B cell (primary cell): ENCODE measurements at regions not wholly inside any gene's neighbourhood (a gene's known extent, or its start where the extent isn't known, plus 50 kb on each side); places are given as distances from the start of the nearest gene placed in this dataset.
"Not testable (repeated sequence)": the region's sequence is repeated elsewhere in the genome, so short reads cannot be mapped to it uniquely, and the experiment has no call there.

ENCODE experiments used
- ATAC-seq: fragments of 200-7000 bp; cut with Tn5 transposase; one replicate; pipeline ENCODE4 v1.10.0; 2021; ENCODE audit warnings: low read depth, mild to moderate bottlenecking, moderate number of reproducible peaks, moderate library complexity
- CTCF ChIA-PET: fragments of 350-600 bp; sonication (Branson Sonifier 250); formaldehyde crosslinking; loops from one replicate; lab custom pipeline; 2021; ENCODE audit warnings: antibody characterized with exemption, inconsistent platforms; lab: Charles Lee
- POLR2A ChIA-PET: fragments of 350-600 bp; sonication (Branson Sonifier 250); formaldehyde crosslinking; loops from one replicate; lab custom pipeline; 2021; ENCODE audit warnings: antibody characterized with exemption; lab: Charles Lee
- DNase-seq: peaks from one replicate; pipeline ENCODE4 v3.0.0; 2013
- H2AFZ ChIP-seq: 2 replicates; pipeline ENCODE4 v1.6.1; 2012; ENCODE audit warnings: mild to moderate bottlenecking, low read depth, low read length; ENCODE audit not compliant: insufficient read depth, poor library complexity, severe bottlenecking
- H3K27ac ChIP-seq, 2 donors: 1 replicate in 1 of 2; 2 replicates in 1 of 2; pipeline ENCODE4 v1.5.1; 2012 to 2013; ENCODE audit warnings: low read length in 2 of 2, mild to moderate bottlenecking in 2 of 2, moderate library complexity in 1 of 2
- H3K27me3 ChIP-seq, 4 experiments: fragments of 200-600 bp in 1 of 4; sonication (generic) in 1 of 4; replicated peaks in 1 of 4; 1 replicate in 2 of 4; 2 replicates in 2 of 4; pipeline versions ENCODE4 v1.6.1 to v1.7.0; 2013 to 2016; ENCODE audit warnings: low read length in 3 of 4, mild to moderate bottlenecking in 2 of 4, mixed read lengths in 1 of 4, moderate library complexity in 1 of 4; ENCODE audit not compliant: insufficient read depth in 4 of 4, control insufficient read depth in 3 of 4; ENCODE audit errors: control extremely low read depth in 1 of 4
- H3K36me3 ChIP-seq, 2 experiments: replicated peaks in 1 of 2; 1 replicate in 1 of 2; 2 replicates in 1 of 2; pipeline versions ENCODE4 v1.6.1 to v1.7.1; 2013; ENCODE audit warnings: low read length in 1 of 2; ENCODE audit not compliant: insufficient read depth in 2 of 2, control insufficient read depth in 1 of 2; ENCODE audit errors: control extremely low read depth in 1 of 2, extremely low read depth in 1 of 2
- H3K4me1 ChIP-seq, 2 donors: fragments of 200-600 bp in 1 of 2; sonication (generic) in 1 of 2; 1 replicate in 1 of 2; 2 replicates in 1 of 2; pipeline versions ENCODE4 v1.5.1 to v1.6.1; 2013 to 2017; ENCODE audit warnings: low read length in 2 of 2; ENCODE audit not compliant: control insufficient read depth in 2 of 2, insufficient read depth in 2 of 2
- H3K4me2 ChIP-seq: replicated peaks from 2 replicates; pipeline ENCODE3; 2012; ENCODE audit warnings: mild to moderate bottlenecking, low read depth, low read length; ENCODE audit not compliant: poor library complexity, severe bottlenecking
- H3K4me3 ChIP-seq, 5 experiments: fragments of 200-600 bp in 1 of 5; sonication (generic) in 1 of 5; 1 replicate in 3 of 5; 2 replicates in 2 of 5; pipeline versions ENCODE4 v1.5.1 to v1.7.0; 2011 to 2016; ENCODE audit warnings: low read length in 4 of 5, mild to moderate bottlenecking in 4 of 5, low read depth in 2 of 5, control low read depth in 1 of 5, moderate library complexity in 1 of 5; ENCODE audit not compliant: insufficient read depth in 1 of 5; ENCODE audit errors: control extremely low read depth in 1 of 5, extremely low read depth in 1 of 5
- H3K79me2 ChIP-seq: fragments of 200-600 bp; sonication (generic); one replicate; pipeline ENCODE4 v1.6.0; 2016; ENCODE audit warnings: low read length; ENCODE audit not compliant: control insufficient read depth, insufficient read depth
- H3K9ac ChIP-seq: fragments of 200-600 bp; sonication (generic); 2 replicates; pipeline ENCODE4 v1.6.1; 2017; ENCODE audit warnings: mild to moderate bottlenecking, low read length, moderate library complexity
- H3K9me3 ChIP-seq, 3 donors: one replicate each; pipeline versions ENCODE4 v1.6.1 to v1.7.1; 2013; ENCODE audit warnings: low read length in 2 of 3; ENCODE audit not compliant: control insufficient read depth in 2 of 3, insufficient read depth in 1 of 3; ENCODE audit errors: control extremely low read depth in 1 of 3
- H4K20me1 ChIP-seq: 2 replicates; pipeline ENCODE4 v1.6.0; 2012; ENCODE audit warnings: mild to moderate bottlenecking, low read length; ENCODE audit not compliant: insufficient read depth, control insufficient read depth, poor library complexity, severe bottlenecking
- H3K27ac Mint-ChIP-seq: one replicate; pipeline ENCODE4 v1.8.0; 2021; ENCODE audit warnings: mixed read lengths
- H3K27me3 Mint-ChIP-seq: one replicate; pipeline ENCODE4 v1.8.0; 2021; ENCODE audit warnings: mixed read lengths
- H3K4me1 Mint-ChIP-seq: one replicate; pipeline ENCODE4 v1.8.0; 2021; ENCODE audit warnings: mixed read lengths
- H3K4me3 Mint-ChIP-seq: one replicate; pipeline ENCODE4 v1.8.0; 2021; ENCODE audit warnings: mixed read lengths
- H3K9me3 Mint-ChIP-seq: one replicate; pipeline ENCODE4 v1.8.0; 2022; ENCODE audit warnings: mixed read lengths; ENCODE audit not compliant: insufficient read depth
- EZH2 ChIP-seq: IDR thresholded peaks from 2 replicates; pipeline ENCODE4 v1.6.1; 2012; ENCODE audit warnings: borderline replicate concordance, low read depth, mild to moderate bottlenecking, moderate library complexity, low read length; ENCODE audit not compliant: insufficient read depth, poor library complexity, severe bottlenecking
- WGBS: methylation state at CpG from one replicate; pipeline ENCODE4 v1.1.5; 2013; ENCODE audit warnings: missing lambda C conversion rate; ENCODE audit not compliant: insufficient coverage; 5-methylcytosine and 5-hydroxymethylcytosine counted together
- intact Hi-C: fragments of 100-400 bp; cut with micrococcal nuclease; formaldehyde crosslinking; loops from one replicate; pipeline ENCODE4 v1.10.0; 2022
- TF ChIP-seq, protein P1 (sequence below): fragments of 200-600 bp; IDR thresholded peaks from one replicate; pipeline ENCODE4 v1.8.0; 2022; ENCODE audit warnings: antibody characterized with exemption, mild to moderate bottlenecking

GRCh38 chr5:30458681-30459080, 734.8 kb upstream of the CDH6 start:
- no peaks in the 10 kb centered on the region for H3K27me3 Mint-ChIP-seq
- H3K4me1 Mint-ChIP-seq, result no peaks in the 10 kb centered on the region
- Histone ChIP-seq H3K9ac (no peak overlapping the region), H2AFZ (no peak overlapping the region), H3K4me2 (no peak overlapping the region), H3K36me3 (no peaks in the 10 kb centered on the region), H3K4me3 (no peak overlapping the region), H4K20me1 (no peaks in the 10 kb centered on the region), H3K27me3 (no peaks in the 10 kb centered on the region), H3K27ac (no peak overlapping the region), H3K79me2 (no peaks in the 10 kb centered on the region), H3K9me3 (no peaks in the 10 kb centered on the region), H3K4me1 (no peaks in the 10 kb centered on the region)
- H3K4me3 Mint-ChIP-seq, result no peak overlapping the region
- DNase-seq, result no peak
- TF ChIP-seq EZH2, result no peak
- TF ChIP-seq, protein P1, sequence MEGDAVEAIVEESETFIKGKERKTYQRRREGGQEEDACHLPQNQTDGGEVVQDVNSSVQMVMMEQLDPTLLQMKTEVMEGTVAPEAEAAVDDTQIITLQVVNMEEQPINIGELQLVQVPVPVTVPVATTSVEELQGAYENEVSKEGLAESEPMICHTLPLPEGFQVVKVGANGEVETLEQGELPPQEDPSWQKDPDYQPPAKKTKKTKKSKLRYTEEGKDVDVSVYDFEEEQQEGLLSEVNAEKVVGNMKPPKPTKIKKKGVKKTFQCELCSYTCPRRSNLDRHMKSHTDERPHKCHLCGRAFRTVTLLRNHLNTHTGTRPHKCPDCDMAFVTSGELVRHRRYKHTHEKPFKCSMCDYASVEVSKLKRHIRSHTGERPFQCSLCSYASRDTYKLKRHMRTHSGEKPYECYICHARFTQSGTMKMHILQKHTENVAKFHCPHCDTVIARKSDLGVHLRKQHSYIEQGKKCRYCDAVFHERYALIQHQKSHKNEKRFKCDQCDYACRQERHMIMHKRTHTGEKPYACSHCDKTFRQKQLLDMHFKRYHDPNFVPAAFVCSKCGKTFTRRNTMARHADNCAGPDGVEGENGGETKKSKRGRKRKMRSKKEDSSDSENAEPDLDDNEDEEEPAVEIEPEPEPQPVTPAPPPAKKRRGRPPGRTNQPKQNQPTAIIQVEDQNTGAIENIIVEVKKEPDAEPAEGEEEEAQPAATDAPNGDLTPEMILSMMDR, result no peak
- ATAC-seq, result no peak
- intact Hi-C loops, result no loop called here
- H3K9me3 Mint-ChIP-seq, result peaks cover 8% of the 10 kb centered on the region
- CTCF ChIA-PET, result no interaction called here
- H3K27ac Mint-ChIP-seq, result no peak overlapping the region
- POLR2A ChIA-PET, result no interaction called here

- H3K27me3 ChIP-seq, H3K4me3 Mint-ChIP-seq, H3K4me3 ChIP-seq, H4K20me1 ChIP-seq, H3K79me2 ChIP-seq, H3K9ac ChIP-seq, ATAC-seq, H3K36me3 ChIP-seq, H3K27me3 Mint-ChIP-seq, H3K27ac ChIP-seq, H3K9me3 ChIP-seq, H3K27ac Mint-ChIP-seq, H3K4me1 Mint-ChIP-seq, intact Hi-C loops, CTCF ChIA-PET, H3K4me2 ChIP-seq, DNase-seq, POLR2A ChIA-PET, H2AFZ ChIP-seq, H3K4me1 ChIP-seq: not testable (repeated sequence)
- no CpG with 5 or more reads among the region's 3 CpGs for WGBS
- peaks cover 11% of the 10 kb centered on the region for H3K9me3 Mint-ChIP-seq
Measured at GRCh38 chr5:30455484-30455883, 738.0 kb upstream of the CDH6 start.
